GM12891 (cell line): ENCODE measurements at regions not wholly inside any gene's neighbourhood (a gene's known extent, or its start where the extent isn't known, plus 50 kb on each side); places are given as distances from the start of the nearest gene placed in this dataset.

Source experiments
- DNase-seq: peaks from one replicate; pipeline ENCODE4 v3.0.0; 2011; ENCODE audit warnings: low spot score; ENCODE audit not compliant: insufficient read length
- FAIRE-seq: peaks from 2 replicates; lab custom pipeline; 2011; peaks lifted over from hg19 to GRCh38; lab: Jason Lieb, UNC
- PAX5 ChIP-seq: IDR thresholded peaks from 2 replicates; pipeline ENCODE4 v1.6.1; 2011; ENCODE audit warnings: low read length, moderate library complexity, mild to moderate bottlenecking; ENCODE audit not compliant: insufficient read depth, severe bottlenecking
- POLR2A ChIP-seq: IDR thresholded peaks from 2 replicates; pipeline ENCODE4 v1.6.1; 2011; ENCODE audit warnings: low read depth, low read length, control low read depth
- POLR2AphosphoS5 ChIP-seq: IDR thresholded peaks from 2 replicates; pipeline ENCODE4 v1.6.1; 2011; ENCODE audit warnings: low read depth, low read length, control low read depth
- POU2F2 ChIP-seq: IDR thresholded peaks from 2 replicates; pipeline ENCODE4 v1.6.1; 2011; ENCODE audit warnings: low read depth, mild to moderate bottlenecking, control low read depth, low read length, moderate library complexity
- SPI1 ChIP-seq: IDR thresholded peaks from 2 replicates; pipeline ENCODE4 v1.6.1; 2011; ENCODE audit warnings: low read depth, low read length, control low read depth
- TAF1 ChIP-seq: IDR thresholded peaks from 2 replicates; pipeline ENCODE4 v1.6.1; 2011; ENCODE audit warnings: low read depth, low read length, control low read depth

DNA sequence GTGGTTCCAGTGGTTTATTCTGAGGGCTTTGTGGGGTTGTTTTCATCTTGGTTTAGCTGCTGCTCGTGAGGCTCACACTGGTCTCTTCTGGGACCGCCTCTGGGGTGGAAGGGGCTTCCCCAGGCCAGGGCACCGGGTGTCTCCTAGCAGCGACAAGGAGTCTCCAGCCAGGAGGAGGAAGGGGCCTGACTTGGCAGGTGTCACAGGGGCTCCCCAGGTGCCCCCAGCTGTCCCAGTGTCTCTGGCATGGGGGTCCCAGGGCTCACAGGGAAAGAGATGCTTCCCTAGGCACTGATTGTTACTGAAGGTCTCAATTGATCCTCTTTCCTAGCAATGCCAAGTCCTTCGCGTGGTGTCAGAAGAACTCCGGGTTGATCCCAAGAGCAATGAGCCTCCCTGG is 241.1 kb upstream of the IRX4 start:
- no peak for TF ChIP-seq SPI1
- TF ChIP-seq POU2F2 = no peak
- TF ChIP-seq TAF1 = no peak
- TF ChIP-seq POLR2AphosphoS5 = no peak
- TF ChIP-seq PAX5 = no peak
- TF ChIP-seq POLR2A = no peak
- DNase-seq = no peak
- no peak for FAIRE-seq

DNA sequence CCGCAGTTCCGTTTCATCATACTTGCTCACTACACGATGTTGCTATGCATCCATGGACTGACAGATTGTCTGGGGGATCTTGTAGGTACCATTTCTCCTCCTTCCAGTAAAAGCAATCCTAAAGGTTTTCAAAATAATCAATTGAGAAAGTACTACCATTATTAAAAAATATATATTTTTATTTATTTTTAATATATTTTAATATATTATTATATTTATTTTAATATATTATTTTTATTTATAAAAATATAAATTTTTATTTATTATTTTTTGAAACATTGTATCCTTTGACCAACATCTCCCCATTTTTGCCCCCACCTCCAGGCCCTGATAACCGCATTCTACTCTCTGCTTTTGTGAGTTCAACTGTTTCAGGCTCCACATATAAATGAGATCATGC is 237.6 kb upstream of the IRX4 start:
- TF ChIP-seq SPI1 (no peak), POLR2A (no peak), POU2F2 (no peak), PAX5 (no peak), TAF1 (no peak), POLR2AphosphoS5 (no peak)
- no peak for FAIRE-seq

DNA sequence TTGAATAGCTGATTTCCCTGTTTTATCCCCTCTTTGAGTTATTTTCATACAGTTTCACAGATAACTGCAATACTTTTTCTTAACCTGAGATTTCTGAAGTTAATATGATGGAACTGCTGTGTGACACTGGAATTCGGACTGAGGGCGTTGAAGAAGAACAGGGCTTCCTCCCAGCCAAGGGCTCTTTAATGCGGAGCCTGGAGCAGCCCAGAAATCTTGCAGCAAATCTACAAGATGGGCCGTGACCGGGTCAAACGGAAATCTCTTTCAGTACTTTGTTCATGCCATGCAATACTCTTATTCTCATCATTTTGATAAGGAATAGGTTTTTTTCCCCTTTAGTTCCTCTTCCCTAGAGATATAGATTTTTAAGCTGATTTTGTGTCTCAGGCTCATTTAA is 236.8 kb upstream of the IRX4 start:
- TF ChIP-seq POU2F2 (no peak), PAX5 (no peak), POLR2A (no peak), POLR2AphosphoS5 (no peak), SPI1 (no peak)
- no peak for FAIRE-seq
- DNase-seq = no peak

More for the DNA sequence above, 237.6 kb upstream of the IRX4 start:
- no peak for DNase-seq

DNA sequence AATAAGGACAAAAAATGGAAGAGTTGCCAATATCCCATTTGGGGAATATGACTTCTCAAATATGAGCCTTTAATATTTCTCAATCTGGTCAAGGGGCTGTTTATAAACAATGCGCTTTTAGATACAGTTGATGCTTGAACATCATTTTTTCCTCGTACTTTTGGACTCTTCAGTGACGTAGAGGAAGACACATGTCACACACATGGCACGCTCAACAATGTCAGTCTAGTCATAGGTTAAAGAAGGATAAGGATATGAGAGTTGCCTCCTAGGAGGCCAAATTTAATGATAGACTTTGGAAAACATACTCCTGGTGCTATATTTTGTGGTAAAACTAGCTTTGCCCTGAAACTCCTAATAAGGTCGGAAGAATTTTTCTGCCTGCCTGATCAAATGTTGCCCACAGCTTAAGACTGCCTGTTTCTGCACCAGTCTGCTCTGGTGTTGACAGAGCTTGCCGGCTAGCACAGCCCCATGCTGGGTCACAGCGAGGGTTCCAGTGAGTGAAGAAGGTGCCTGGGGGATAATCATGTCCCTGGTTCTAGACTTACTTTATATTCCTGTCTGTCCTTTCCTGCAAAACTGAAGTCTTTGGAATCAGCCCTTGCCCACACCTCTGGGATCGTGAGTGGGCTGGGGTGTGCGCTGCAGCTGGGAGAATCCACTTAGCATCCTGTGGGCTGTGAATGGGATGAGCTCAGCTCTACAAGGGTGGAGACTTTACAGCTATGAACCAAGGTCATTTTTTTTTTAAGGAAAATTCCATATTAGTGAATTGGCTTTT is 230.8 kb upstream of the IRX4 start:
- FAIRE-seq (no peak), DNase-seq (no peak)
- no peak for TF ChIP-seq TAF1
- no peak for TF ChIP-seq POLR2AphosphoS5
- TF ChIP-seq SPI1 = no peak
- no peak for TF ChIP-seq PAX5
- TF ChIP-seq POU2F2 = no peak
- TF ChIP-seq POLR2A = no peak

DNA sequence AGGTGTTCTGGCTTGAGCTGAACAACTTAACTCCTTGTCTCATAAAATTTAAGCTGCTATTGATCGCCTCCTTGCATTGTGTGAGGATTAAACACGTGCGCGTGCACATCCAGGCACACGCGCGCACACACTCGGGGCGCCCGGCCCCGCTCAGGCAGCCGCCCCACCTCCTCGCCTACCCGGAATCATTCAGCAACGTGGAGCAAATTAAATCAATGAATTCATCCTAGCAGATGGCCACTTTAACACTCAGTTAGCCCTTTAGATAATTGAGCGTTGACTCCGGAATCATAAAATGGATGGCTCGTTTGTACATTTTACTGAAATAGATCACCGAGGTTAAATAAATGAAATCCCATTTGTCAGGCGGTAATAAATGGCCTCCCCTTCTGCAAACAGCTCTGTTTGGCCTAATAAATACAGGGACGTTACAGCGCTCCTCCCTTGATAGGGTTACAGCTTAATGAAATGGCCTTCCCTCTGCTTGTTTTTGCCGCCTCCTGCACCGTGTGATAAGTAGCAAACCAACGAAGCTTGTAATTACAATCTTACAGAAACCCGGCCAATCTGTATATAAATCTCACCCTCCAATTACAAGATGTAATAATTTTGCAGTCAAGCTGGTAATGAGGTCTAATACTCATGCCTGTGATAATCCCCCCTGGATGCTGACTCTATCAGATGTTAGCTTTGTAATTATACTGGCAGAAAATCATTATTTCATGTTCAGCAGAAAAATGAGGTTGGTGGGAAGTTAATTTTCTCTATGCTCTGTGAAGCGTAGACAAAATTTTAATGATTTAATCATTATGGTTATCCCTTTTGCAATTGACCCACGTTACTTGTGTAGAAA is 229.7 kb upstream of the IRX4 start:
- no peak for TF ChIP-seq POU2F2
- DNase-seq (no peak), FAIRE-seq (no peak)

DNA sequence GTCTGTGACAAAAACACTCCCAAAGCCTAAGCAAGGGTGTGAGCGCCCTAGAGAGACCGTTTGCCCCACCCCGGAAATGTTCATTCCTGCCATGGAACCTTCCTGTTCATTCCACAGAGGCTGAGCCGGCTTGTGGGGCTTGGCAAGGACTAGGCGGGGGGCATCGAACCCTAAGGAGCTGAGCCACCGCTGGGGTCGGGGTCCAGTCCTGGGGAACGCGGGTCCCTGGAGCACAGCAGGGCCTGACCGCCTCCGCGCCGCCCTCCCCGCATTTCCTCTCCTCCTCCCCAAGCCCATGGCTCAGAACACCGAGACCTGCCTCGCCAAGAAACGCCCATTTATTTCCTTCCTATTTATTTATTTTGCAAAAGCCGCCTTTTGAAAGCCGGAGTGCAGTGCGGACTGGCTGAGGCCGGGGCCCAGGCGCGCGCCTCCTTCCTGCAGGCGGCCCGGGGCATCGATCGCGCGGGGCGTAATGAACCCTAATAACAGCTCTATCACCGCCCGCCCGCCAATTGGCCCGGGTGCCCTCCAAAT is 228.9 kb upstream of the IRX4 start:
- DNase-seq (no peak), FAIRE-seq (no peak)
- TF ChIP-seq POLR2AphosphoS5 (no peak), POLR2A (no peak), POU2F2 (no peak), TAF1 (no peak), PAX5 (no peak), SPI1 (no peak)

DNA sequence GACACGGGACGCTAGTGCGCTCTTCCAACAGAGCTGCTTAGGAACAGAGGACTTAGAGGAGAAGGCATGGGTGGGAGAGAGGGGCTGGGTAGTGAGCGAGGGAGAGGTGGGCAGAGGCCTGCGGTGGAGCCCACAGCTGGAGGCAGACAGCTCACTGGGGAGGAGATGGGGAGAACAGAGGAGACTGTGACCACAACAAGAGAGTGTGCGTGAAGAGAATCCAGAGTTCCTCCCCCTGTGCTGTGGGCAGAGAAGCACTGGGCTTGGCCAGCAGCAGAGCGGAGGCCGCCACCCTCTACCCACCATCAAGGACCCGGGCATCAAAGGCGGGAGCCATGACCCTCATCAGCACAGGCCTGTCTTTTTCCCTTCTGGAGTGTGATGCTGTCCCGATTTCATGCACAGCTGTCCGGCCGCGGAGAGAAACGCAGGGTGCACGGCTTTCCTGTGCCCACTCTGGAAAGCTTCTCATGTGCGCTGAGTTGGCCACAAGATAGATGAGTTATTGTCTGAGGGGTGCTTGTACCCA is 228.3 kb upstream of the IRX4 start:
- no peak for FAIRE-seq
- no peak for DNase-seq
- TF ChIP-seq PAX5 (no peak), POU2F2 (no peak), POLR2A (no peak), TAF1 (no peak), SPI1 (no peak)

DNA sequence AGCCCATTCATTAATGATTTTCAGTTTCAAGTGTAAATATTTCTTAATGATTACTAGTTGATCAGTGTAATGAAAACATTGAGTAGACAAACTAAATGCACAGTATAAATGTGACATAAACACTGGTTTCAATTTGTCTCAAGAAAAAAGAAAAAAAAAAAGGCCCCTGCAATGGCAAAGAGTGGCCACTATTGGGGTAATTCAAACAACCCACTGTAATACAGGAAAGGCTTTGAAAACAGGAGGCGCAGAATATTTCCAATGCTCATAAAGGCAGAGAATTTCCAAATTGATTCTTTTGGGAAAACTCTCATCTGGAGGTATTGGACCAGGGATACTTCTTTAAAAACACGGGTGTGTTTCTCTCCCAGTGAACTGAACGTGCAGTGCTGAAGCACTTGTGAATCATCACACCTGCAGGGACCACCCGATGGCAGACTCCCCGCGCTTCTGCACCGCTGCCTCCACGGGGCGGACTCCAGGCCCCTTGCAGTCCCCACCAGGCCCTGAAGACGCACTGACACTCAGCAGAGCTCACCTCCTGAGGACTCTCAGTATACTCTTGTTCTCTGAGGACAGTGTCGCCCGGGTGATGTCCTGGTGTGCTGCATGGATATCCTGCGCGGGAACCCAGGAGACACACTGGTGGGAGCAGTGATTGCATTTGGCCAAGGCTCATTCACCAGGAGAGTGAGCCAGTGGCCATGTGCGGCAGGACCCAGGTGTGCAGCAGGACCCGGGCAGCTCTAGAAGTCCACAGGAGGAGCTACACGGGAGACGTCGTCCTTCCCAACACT is 227.6 kb upstream of the IRX4 start:
- no peak for TF ChIP-seq PAX5
- no peak for TF ChIP-seq POLR2AphosphoS5
- no peak for TF ChIP-seq TAF1
- no peak for TF ChIP-seq POU2F2
- no peak for TF ChIP-seq SPI1
- no peak for TF ChIP-seq POLR2A

DNA sequence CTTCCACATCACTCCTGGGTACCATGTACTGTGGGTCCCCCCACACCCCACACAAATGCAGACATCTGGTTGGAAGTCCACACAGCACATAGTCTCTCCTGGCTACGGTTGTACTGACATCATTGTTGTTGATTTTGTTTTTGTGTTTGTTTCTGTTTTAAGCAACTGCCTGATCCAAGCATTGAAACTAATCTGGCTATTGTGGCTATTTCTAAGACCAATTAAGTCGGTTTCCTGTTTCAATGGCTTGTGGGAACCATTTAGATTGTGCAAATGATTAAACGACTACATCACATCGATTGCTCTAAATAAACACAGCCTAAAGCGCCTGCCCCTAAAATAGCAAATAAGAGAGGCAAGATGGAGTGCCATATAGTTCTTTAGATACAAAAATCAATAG is 226.8 kb upstream of the IRX4 start:
- FAIRE-seq (no peak), DNase-seq (no peak)
- TF ChIP-seq SPI1 = no peak
- no peak for TF ChIP-seq PAX5
- no peak for TF ChIP-seq TAF1
- no peak for TF ChIP-seq POLR2A
- TF ChIP-seq POU2F2 = no peak
- no peak for TF ChIP-seq POLR2AphosphoS5

More for the DNA sequence above, 227.6 kb upstream of the IRX4 start:
- FAIRE-seq (no peak), DNase-seq (no peak)
